ENCODE measurements at regions not wholly inside any gene's neighbourhood (a gene's known extent, or its start where the extent isn't known, plus 50 kb on each side); places are given as distances from the start of the nearest gene placed in this dataset.

DNA sequence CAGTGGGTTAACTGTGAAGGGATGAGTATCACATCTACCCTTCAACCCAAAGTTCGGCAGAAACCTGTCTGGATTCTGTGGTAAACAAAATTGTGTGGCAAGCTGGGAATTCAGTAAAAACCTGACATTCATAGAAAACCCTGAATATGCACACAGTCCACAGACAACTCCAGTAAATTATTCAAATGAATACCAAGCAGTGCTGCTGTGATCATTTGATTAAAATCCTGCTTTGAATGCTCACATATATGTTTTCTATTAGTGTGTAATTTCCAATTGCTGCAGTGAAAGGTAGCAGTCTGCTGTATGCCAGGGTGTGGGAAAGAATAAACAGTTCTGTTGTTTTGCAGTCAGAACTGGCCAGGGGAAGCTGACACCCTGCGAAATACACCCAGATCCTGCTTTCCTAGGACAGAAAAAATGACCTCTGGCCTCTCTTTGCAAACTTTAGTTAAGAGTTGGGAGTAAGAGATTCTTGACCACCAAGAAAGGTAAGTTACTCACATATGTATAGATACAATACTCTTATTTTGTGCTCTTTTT, 217.8 kb downstream of the FAM76B start:
- TF ChIP-seq CTCF (conservative IDR thresholded peaks at IDR 0.05 in 1 of 2, IDR thresholded peaks at IDR 0.05 in 1 of 2; ENCODE audit: extremely low read depth in 1 of 2, insufficient read depth in 1 of 2, low read depth in 1 of 2, low read length in 2 of 2) (no peak), EZH2 (IDR thresholded peaks at IDR 0.05; ENCODE audit: borderline replicate concordance, low read length) (no peak)

Measured in mammary epithelial cell (primary cell).